Upper lobe of left lung (tissue), 6 donors: ENCODE measurements at regions not wholly inside any gene's neighbourhood (a gene's known extent, or its start where the extent isn't known, plus 50 kb on each side); places are given as distances from the start of the nearest gene placed in this dataset.

Experiments
- ATAC-seq, 2 donors: fragments of 200-7000 bp; cut with Tn5 transposase; one replicate each; pipeline ENCODE4 v1.9.1; 2022; ENCODE audit warnings: mild to moderate bottlenecking in 2 of 2, moderate library complexity in 2 of 2; ENCODE audit not compliant: low FRiP score in 2 of 2
- DNase-seq, 2 donors: peaks; one replicate each; pipeline ENCODE4 v3.0.0-alpha.2; 2019 to 2020
- H3K27ac ChIP-seq, 4 donors: fragments of 200-600 bp; sonication (generic); one replicate each; pipeline ENCODE4 v1.5.1; 2016 to 2019
- H3K27me3 ChIP-seq, 4 donors: fragments of 200-600 bp; sonication (generic); one replicate each; pipeline ENCODE4 v1.5.1; 2017 to 2019
- H3K36me3 ChIP-seq, 4 donors: fragments of 200-600 bp; sonication (generic); one replicate each; pipeline ENCODE4 v1.5.1; 2016 to 2019
- H3K4me1 ChIP-seq, 4 donors: fragments of 200-600 bp; sonication (generic); one replicate each; pipeline ENCODE4 v1.5.1; 2018 to 2019
- H3K4me3 ChIP-seq, 4 donors: fragments of 200-600 bp; sonication (generic); one replicate each; pipeline ENCODE4 v1.5.1; 2017 to 2019; ENCODE audit warnings: mild to moderate bottlenecking in 2 of 4, moderate library complexity in 1 of 4
- H3K9me3 ChIP-seq, 4 donors: fragments of 200-600 bp; sonication (generic); one replicate each; pipeline ENCODE4 v1.5.1; 2018 to 2019
- CTCF ChIP-seq, 6 experiments: fragments of 450-650 bp in 4 of 6; fragments of 200-600 bp in 2 of 6; sonication (generic) in 2 of 6; IDR thresholded peaks; one replicate each; pipeline ENCODE4 v1.5.1; 2016 to 2019; ENCODE audit warnings: antibody characterized with exemption in 6 of 6
- EP300 ChIP-seq, 4 donors: sonication (generic); formaldehyde crosslinking; IDR thresholded peaks; one replicate each; pipeline ENCODE4 v1.5.1; 2017; ENCODE audit warnings: antibody characterized with exemption in 4 of 4, control low read depth in 2 of 4
- POLR2A ChIP-seq, 4 donors: fragments of 450-650 bp; IDR thresholded peaks; one replicate each; pipeline ENCODE4 v1.5.1; 2016 to 2017; ENCODE audit warnings: antibody characterized with exemption in 4 of 4, mild to moderate bottlenecking in 2 of 4
- POLR2AphosphoS5 ChIP-seq, 2 donors: sonication (generic); formaldehyde crosslinking; IDR thresholded peaks; one replicate each; pipeline ENCODE4 v1.5.1; 2017; ENCODE audit warnings: antibody characterized with exemption in 2 of 2
- WGBS, 2 donors: methylation state at CpG; one replicate each; pipeline ENCODE4 v1.1.5; 2017 to 2018; 5-methylcytosine and 5-hydroxymethylcytosine counted together
- donor health status: DM: no; HTN: no; CAD: no; lungs with moderate emphysema.
- donor health status: DM: no; HTN: yes; CAD: no; lungs with severe emphysema.

DNA sequence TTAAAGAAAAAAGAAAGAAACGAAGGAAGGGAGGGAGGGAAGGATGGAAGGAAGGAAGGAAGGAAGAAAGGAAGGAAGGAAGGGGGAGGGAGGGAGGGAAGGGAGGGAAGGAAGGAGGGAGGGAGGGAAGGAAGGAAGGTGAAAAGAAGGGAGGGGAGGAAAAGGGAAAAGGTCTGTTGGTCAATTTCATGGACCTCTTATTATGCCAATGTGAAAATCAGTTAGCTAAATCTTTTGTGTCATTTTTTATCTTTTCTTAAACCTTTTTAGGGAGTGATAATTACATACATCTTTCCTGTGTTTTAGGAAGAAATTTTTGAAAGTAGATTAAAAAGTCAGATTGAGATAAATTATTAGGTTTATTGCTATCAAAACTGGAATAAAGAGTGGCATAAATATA, 670.2 kb upstream of the CITED2 start:
- no peak overlapping the region for H3K27ac ChIP-seq
- H3K27me3 ChIP-seq: no peaks in the 10 kb centered on the region
- no peaks in the 10 kb centered on the region for H3K36me3 ChIP-seq
- DNase-seq (no peak), ATAC-seq (no peak)
- H3K4me3 ChIP-seq: no peak overlapping the region
- TF ChIP-seq EP300 (IDR thresholded peaks at IDR 0.05) (no peak), CTCF (IDR thresholded peaks at IDR 0.05) (no peak), POLR2A (IDR thresholded peaks at IDR 0.05) (no peak), POLR2AphosphoS5 (IDR thresholded peaks at IDR 0.05) (no peak)
- peaks cover 0 to 4% (median 0%) of the 10 kb centered on the region in 4 donors for H3K4me1 ChIP-seq
- H3K9me3 ChIP-seq: no peaks in the 10 kb centered on the region
- 67 to 88% methylated on average over 1 of the region's 1 CpG for WGBS, 2 donors

DNA sequence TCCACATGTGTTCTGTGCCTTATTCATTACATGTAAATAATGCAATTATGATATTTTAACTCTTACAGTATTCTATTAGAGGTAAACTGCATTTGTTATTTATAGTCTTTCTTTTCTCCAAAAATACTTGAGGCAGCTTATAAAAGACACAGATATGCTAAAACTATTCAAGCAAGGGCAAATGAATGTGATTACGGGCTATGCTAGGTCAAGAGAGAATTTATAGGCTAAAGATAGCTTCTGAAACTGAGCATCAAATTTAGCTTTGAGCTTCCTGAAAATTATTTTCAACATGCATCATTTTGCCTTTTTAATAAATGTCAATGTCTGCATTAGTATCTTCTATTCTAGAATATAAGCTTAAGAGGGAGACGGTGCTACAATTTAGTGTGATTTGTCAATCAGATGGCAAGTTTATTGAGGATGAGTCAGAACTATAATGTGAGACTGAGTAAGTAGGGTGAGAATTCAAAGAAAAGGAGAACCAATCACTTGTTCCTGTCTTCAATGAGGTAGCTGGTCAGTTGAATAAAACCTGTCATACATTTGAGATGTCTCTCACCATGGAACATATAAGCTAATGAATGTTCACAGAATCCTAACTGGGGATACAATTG, 669.4 kb upstream of the CITED2 start:
- Histone ChIP-seq H3K4me3 (no peak overlapping the region), H3K27me3 (no peaks in the 10 kb centered on the region), H3K27ac (no peak overlapping the region), H3K9me3 (no peaks in the 10 kb centered on the region), H3K4me1 (peaks cover 0 to 4% (median 0%) of the 10 kb centered on the region in 4 donors), H3K36me3 (no peaks in the 10 kb centered on the region)
- no peak for TF ChIP-seq POLR2AphosphoS5 (IDR thresholded peaks at IDR 0.05)
- TF ChIP-seq EP300 (IDR thresholded peaks at IDR 0.05): no peak
- no peak for TF ChIP-seq POLR2A (IDR thresholded peaks at IDR 0.05)
- TF ChIP-seq CTCF (IDR thresholded peaks at IDR 0.05): no peak
- peak in 1 of 2 donors; percentile 53 for ATAC-seq
- WGBS, 2 donors: 85 to 87% methylated on average over 2 of the region's 2 CpGs
- no peak for DNase-seq

DNA sequence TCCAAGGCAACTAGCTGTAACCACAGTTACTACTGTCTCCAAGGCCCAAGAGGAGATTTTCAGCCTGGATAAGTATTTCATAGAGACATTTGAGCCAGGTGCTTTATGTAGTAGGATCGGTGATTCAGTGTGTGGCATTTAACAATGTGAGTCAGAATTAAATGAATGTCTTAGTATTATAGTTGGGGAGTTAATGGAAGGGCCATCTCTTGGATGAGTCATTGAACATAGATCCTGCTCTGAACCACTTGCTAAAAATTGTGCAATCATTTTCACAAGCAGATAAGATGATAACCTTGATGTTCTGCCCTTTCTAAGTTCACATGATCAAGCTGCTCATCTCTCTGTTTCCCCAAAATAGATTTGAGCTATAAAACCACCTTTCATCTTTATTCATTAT, 668.9 kb upstream of the CITED2 start:
- no peak overlapping the region for H3K27ac ChIP-seq
- H3K4me1 ChIP-seq: peaks cover 0 to 4% (median 0%) of the 10 kb centered on the region in 4 donors
- H3K27me3 ChIP-seq: no peaks in the 10 kb centered on the region
- no peaks in the 10 kb centered on the region for H3K36me3 ChIP-seq
- 77 to 79% methylated on average over 1 of the region's 1 CpG for WGBS, 2 donors
- no peaks in the 10 kb centered on the region for H3K9me3 ChIP-seq
- TF ChIP-seq POLR2AphosphoS5 (IDR thresholded peaks at IDR 0.05): no peak
- TF ChIP-seq POLR2A (IDR thresholded peaks at IDR 0.05): no peak
- no peak for TF ChIP-seq EP300 (IDR thresholded peaks at IDR 0.05)
- no peak for TF ChIP-seq CTCF (IDR thresholded peaks at IDR 0.05)
- ATAC-seq (peak in 1 of 2 donors; percentile 68), DNase-seq (no peak)
- no peak overlapping the region for H3K4me3 ChIP-seq

- H3K4me1 ChIP-seq: peaks cover 0 to 4% (median 0%) of the 10 kb centered on the region in 4 donors
- no peak overlapping the region for H3K27ac ChIP-seq
- H3K36me3 ChIP-seq: no peaks in the 10 kb centered on the region
- WGBS, 2 donors: 78 to 88% methylated on average over 1 of the region's 1 CpG
- no peak for DNase-seq
- H3K27me3 ChIP-seq: no peaks in the 10 kb centered on the region
- H3K9me3 ChIP-seq: peaks cover 0 to under 1% (median 0%) of the 10 kb centered on the region in 4 donors
- ATAC-seq: no peak
- TF ChIP-seq POLR2A (IDR thresholded peaks at IDR 0.05): no peak
- TF ChIP-seq EP300 (IDR thresholded peaks at IDR 0.05): no peak
- TF ChIP-seq POLR2AphosphoS5 (IDR thresholded peaks at IDR 0.05): no peak
- TF ChIP-seq CTCF (IDR thresholded peaks at IDR 0.05): no peak
- H3K4me3 ChIP-seq: no peak overlapping the region
Observed at GRCh38 chr6:140041571-140042332, 667.3 kb upstream of the CITED2 start.
